GM23338 (cell line): ENCODE measurements at regions not wholly inside any gene's neighbourhood (a gene's known extent, or its start where the extent isn't known, plus 50 kb on each side); places are given as distances from the start of the nearest gene placed in this dataset.

Source experiments
- ATAC-seq: fragments of 200-7000 bp; cut with Tn5 transposase; 3 replicates; pipeline ENCODE4 v1.9.1; 2020
- DNase-seq: peaks from one replicate; pipeline ENCODE4 v3.0.0-alpha.2; 2015; ENCODE audit warnings: low spot score
- H2AFZ ChIP-seq: fragments of 200-600 bp; sonication (generic); 2 replicates; pipeline ENCODE4 v1.8.0; 2016; ENCODE audit warnings: antibody characterized with exemption, mild to moderate bottlenecking, moderate library complexity
- H3F3A ChIP-seq: fragments of 200-600 bp; sonication (generic); replicated peaks from 2 replicates; pipeline ENCODE4 v1.8.0; 2017; ENCODE audit warnings: antibody characterized with exemption, mixed run types, low read depth
- H3K27ac ChIP-seq: fragments of 200-600 bp; sonication (generic); 2 replicates; pipeline ENCODE4 v1.6.1; 2016; ENCODE audit warnings: low read depth
- H3K27me3 ChIP-seq: fragments of 200-600 bp; sonication (generic); 2 replicates; pipeline ENCODE4 v1.8.0; 2016; ENCODE audit warnings: mild to moderate bottlenecking, mixed run types, moderate library complexity; ENCODE audit not compliant: insufficient read depth
- H3K36me3 ChIP-seq: fragments of 200-600 bp; sonication (generic); 2 replicates; pipeline ENCODE4 v1.8.0; 2016; ENCODE audit warnings: mild to moderate bottlenecking; ENCODE audit not compliant: insufficient read depth
- H3K4me1 ChIP-seq: fragments of 200-600 bp; sonication (generic); 2 replicates; pipeline ENCODE4 v1.8.0; 2016; ENCODE audit warnings: mild to moderate bottlenecking, moderate library complexity; ENCODE audit not compliant: insufficient read depth
- H3K4me2 ChIP-seq: fragments of 200-600 bp; sonication (generic); 2 replicates; pipeline ENCODE4 v1.7.1; 2017; ENCODE audit warnings: mixed run types
- H3K4me3 ChIP-seq: fragments of 200-600 bp; sonication (generic); 2 replicates; pipeline ENCODE4 v1.6.1; 2016; ENCODE audit warnings: mixed run types
- H3K79me2 ChIP-seq: fragments of 200-600 bp; sonication (generic); replicated peaks from 2 replicates; pipeline ENCODE4 v1.8.0; 2017; ENCODE audit warnings: mild to moderate bottlenecking; ENCODE audit not compliant: insufficient read depth
- H3K9me2 ChIP-seq: fragments of 200-600 bp; sonication (generic); 2 replicates; pipeline ENCODE4 v1.8.0; 2017; ENCODE audit not compliant: insufficient read depth
- H4K20me1 ChIP-seq: fragments of 200-600 bp; sonication (generic); replicated peaks from 2 replicates; pipeline ENCODE4 v1.8.0; 2017; ENCODE audit warnings: mild to moderate bottlenecking; ENCODE audit not compliant: insufficient read depth
- H3K27ac Mint-ChIP-seq: 2 replicates; pipeline ENCODE4 v1.8.0; 2020; ENCODE audit warnings: inconsistent platforms, mild to moderate bottlenecking, moderate library complexity, mixed read lengths
- H3K27me3 Mint-ChIP-seq: 3 replicates; pipeline ENCODE4 v1.8.0; 2022; ENCODE audit warnings: low read depth, mild to moderate bottlenecking, moderate library complexity, mixed read lengths, inconsistent platforms; ENCODE audit not compliant: insufficient read depth, poor library complexity
- H3K36me3 Mint-ChIP-seq: 3 replicates; pipeline ENCODE4 v1.8.0; 2021; ENCODE audit warnings: low read depth, mild to moderate bottlenecking, inconsistent platforms, moderate library complexity, mixed read lengths
- H3K4me1 Mint-ChIP-seq: 3 replicates; pipeline ENCODE4 v1.8.0; 2020; ENCODE audit warnings: mild to moderate bottlenecking, inconsistent platforms, mixed read lengths
- H3K4me3 Mint-ChIP-seq: 3 replicates; pipeline ENCODE4 v1.8.0; 2021; ENCODE audit warnings: moderate library complexity, mild to moderate bottlenecking, inconsistent platforms, mixed read lengths
- H3K9me3 Mint-ChIP-seq: 3 replicates; pipeline ENCODE4 v1.8.0; 2020; ENCODE audit warnings: moderate library complexity, mild to moderate bottlenecking, inconsistent platforms, mixed read lengths
- JUNB ChIP-seq: IDR thresholded peaks from one replicate; pipeline ENCODE4 v1.6.1; 2016; ENCODE audit warnings: antibody characterized with exemption; ENCODE audit not compliant: unreplicated experiment
- STAT1 ChIP-seq: IDR thresholded peaks from one replicate; pipeline ENCODE4 v1.6.1; 2016; ENCODE audit warnings: antibody characterized with exemption; ENCODE audit not compliant: unreplicated experiment
- ZNF114 ChIP-seq: fragments of 250-450 bp; sonication (Bioruptor Pico); IDR thresholded peaks from 2 replicates; pipeline ENCODE4 v1.5.0; 2020; ENCODE audit warnings: mild to moderate bottlenecking, moderate library complexity
- TF ChIP-seq, protein P1 (sequence below), 2 experiments: fragments of 200-600 bp in 1 of 2; sonication (generic) in 1 of 2; conservative IDR thresholded peaks; 2 replicates each; pipeline versions ENCODE4 v1.5.1 to v1.6.1; 2016 to 2017; ENCODE audit warnings: antibody characterized with exemption in 2 of 2, low read depth in 2 of 2, mild to moderate bottlenecking in 2 of 2, moderate library complexity in 1 of 2
- TF ChIP-seq, protein P2 (sequence below): IDR thresholded peaks from one replicate; pipeline ENCODE4 v1.6.1; 2018; ENCODE audit warnings: antibody characterized with exemption; ENCODE audit not compliant: unreplicated experiment

DNA sequence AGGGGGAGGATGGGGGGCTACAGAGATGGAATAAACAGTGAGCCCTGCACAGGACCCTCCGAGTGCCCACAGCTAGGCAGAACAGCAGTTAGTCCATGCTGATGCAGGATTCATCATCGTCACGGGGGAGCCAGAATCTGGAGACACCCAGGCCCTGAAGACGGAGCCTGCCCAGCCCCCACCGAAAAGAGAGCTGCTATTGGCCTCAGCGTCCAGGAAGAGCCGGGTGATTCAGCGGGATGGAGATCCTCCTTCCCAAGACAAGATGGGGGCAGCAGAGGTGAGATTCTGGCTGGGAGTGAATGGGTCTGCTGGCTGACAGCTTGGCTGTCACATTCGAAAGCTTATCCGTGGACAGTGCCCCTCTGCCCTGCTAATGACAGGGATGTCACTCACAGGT is 133.6 kb upstream of the CRHR1 start (continued):
- TF ChIP-seq, protein P1, sequence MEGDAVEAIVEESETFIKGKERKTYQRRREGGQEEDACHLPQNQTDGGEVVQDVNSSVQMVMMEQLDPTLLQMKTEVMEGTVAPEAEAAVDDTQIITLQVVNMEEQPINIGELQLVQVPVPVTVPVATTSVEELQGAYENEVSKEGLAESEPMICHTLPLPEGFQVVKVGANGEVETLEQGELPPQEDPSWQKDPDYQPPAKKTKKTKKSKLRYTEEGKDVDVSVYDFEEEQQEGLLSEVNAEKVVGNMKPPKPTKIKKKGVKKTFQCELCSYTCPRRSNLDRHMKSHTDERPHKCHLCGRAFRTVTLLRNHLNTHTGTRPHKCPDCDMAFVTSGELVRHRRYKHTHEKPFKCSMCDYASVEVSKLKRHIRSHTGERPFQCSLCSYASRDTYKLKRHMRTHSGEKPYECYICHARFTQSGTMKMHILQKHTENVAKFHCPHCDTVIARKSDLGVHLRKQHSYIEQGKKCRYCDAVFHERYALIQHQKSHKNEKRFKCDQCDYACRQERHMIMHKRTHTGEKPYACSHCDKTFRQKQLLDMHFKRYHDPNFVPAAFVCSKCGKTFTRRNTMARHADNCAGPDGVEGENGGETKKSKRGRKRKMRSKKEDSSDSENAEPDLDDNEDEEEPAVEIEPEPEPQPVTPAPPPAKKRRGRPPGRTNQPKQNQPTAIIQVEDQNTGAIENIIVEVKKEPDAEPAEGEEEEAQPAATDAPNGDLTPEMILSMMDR (conservative IDR thresholded peaks at IDR 0.05; ENCODE audit: low read depth in 2 of 2) = no peak

DNA sequence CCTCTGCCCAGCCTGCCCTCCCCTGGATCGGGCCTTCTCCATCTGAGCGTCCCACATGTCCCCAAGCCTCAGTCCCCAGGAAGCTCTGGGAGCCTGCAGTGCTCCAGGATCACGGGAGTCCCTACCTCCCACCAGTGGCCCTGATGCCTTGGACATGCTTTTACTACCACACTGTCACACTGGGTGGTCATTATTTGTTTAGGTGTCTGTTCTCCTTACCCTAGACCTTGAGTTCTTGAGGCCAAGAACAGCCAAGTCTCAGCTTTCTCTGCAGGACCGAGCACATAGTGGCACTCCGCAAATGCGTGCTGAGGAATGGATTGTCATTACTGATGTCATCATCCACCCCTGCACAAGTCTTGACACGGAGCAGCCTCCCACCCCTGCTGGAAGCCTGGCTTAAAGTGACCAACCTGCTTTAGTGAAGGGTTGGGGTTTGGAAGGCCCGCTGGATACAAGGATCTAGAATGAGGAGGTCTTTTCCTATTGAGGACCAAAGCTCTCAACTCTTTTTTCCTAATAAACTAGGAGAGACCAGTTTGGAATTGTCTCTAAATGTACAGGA is 132.9 kb upstream of the CRHR1 start:
- DNase-seq (no peak), ATAC-seq (no peak)
- H3K36me3 ChIP-seq = no peaks in the 10 kb centered on the region
- no peaks in the 10 kb centered on the region; the same call in none of the 2 replicates for H4K20me1 ChIP-seq
- H2AFZ ChIP-seq = no peak overlapping the region
- H3K27ac ChIP-seq = no peak overlapping the region
- H3K36me3 Mint-ChIP-seq = no peaks in the 10 kb centered on the region
- no peaks in the 10 kb centered on the region for H3K79me2 ChIP-seq
- peaks cover 6% of the 10 kb centered on the region for H3K4me1 ChIP-seq
- no peaks in the 10 kb centered on the region for H3F3A ChIP-seq
- H3K27me3 ChIP-seq = no peaks in the 10 kb centered on the region
- no peak overlapping the region for H3K4me2 ChIP-seq
- H3K4me3 ChIP-seq = no peak overlapping the region
- H3K4me3 Mint-ChIP-seq = no peak overlapping the region
- no peaks in the 10 kb centered on the region for H3K9me3 Mint-ChIP-seq
- TF ChIP-seq JUNB (no peak), STAT1 (no peak), ZNF114 (no peak)
- TF ChIP-seq, protein P2, sequence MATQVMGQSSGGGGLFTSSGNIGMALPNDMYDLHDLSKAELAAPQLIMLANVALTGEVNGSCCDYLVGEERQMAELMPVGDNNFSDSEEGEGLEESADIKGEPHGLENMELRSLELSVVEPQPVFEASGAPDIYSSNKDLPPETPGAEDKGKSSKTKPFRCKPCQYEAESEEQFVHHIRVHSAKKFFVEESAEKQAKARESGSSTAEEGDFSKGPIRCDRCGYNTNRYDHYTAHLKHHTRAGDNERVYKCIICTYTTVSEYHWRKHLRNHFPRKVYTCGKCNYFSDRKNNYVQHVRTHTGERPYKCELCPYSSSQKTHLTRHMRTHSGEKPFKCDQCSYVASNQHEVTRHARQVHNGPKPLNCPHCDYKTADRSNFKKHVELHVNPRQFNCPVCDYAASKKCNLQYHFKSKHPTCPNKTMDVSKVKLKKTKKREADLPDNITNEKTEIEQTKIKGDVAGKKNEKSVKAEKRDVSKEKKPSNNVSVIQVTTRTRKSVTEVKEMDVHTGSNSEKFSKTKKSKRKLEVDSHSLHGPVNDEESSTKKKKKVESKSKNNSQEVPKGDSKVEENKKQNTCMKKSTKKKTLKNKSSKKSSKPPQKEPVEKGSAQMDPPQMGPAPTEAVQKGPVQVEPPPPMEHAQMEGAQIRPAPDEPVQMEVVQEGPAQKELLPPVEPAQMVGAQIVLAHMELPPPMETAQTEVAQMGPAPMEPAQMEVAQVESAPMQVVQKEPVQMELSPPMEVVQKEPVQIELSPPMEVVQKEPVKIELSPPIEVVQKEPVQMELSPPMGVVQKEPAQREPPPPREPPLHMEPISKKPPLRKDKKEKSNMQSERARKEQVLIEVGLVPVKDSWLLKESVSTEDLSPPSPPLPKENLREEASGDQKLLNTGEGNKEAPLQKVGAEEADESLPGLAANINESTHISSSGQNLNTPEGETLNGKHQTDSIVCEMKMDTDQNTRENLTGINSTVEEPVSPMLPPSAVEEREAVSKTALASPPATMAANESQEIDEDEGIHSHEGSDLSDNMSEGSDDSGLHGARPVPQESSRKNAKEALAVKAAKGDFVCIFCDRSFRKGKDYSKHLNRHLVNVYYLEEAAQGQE = no peak
- H3K27me3 Mint-ChIP-seq = peaks cover 2% of the 10 kb centered on the region
- peaks cover 11% of the 10 kb centered on the region for H3K4me1 Mint-ChIP-seq
- no peak overlapping the region for H3K27ac Mint-ChIP-seq
- no peaks in the 10 kb centered on the region for H3K9me2 ChIP-seq

DNA sequence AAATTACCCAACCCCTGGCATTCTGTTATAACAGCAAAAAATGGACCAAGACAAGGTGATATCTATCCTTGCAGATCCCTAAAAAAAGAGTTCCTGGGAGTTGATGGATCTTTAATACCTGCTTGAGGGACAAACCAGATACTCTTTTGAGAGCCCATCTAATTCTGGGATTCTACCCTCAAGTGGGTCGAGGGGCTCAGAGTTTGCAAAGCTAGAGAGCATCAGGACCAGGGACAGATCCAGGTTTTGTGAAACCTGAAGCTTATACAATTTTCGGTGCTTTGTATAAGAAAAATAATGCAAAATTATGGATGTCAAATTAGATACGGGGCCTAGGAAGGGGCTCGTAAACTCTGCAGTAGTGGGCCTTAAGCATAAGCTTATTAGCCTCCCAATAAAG is 130.5 kb upstream of the CRHR1 start:
- TF ChIP-seq, protein P1 (conservative IDR thresholded peaks at IDR 0.05; ENCODE audit: low read depth in 2 of 2) = no peak
- TF ChIP-seq, protein P2 = peak; percentile 62
- peaks cover 9% of the 10 kb centered on the region for H3K4me1 Mint-ChIP-seq
- no peaks in the 10 kb centered on the region for H3K36me3 Mint-ChIP-seq
- peaks cover 4% of the 10 kb centered on the region for H3K27me3 Mint-ChIP-seq
- Histone ChIP-seq H3K9me2 (no peaks in the 10 kb centered on the region), H3K27me3 (no peaks in the 10 kb centered on the region), H3K27ac (no peak overlapping the region), H3K36me3 (no peaks in the 10 kb centered on the region), H3K79me2 (no peaks in the 10 kb centered on the region), H3K4me1 (peaks cover 4% of the 10 kb centered on the region), H3F3A (no peaks in the 10 kb centered on the region), H3K4me3 (no peak overlapping the region), H2AFZ (no peak overlapping the region), H3K4me2 (no peak overlapping the region), H4K20me1 (no peaks in the 10 kb centered on the region; the same call in 1 of the 2 replicates)
- no peak for DNase-seq
- no peak for ATAC-seq
- no peak overlapping the region for H3K4me3 Mint-ChIP-seq
- no peaks in the 10 kb centered on the region for H3K9me3 Mint-ChIP-seq
- no peak overlapping the region for H3K27ac Mint-ChIP-seq
